Parathyroid adenoma (tissue), 2 donors: ENCODE measurements at regions not wholly inside any gene's neighbourhood (a gene's known extent, or its start where the extent isn't known, plus 50 kb on each side); places are given as distances from the start of the nearest gene placed in this dataset.

Experiments
- H2AFZ ChIP-seq: fragments of 300-600 bp; sonication (generic); one replicate; pipeline ENCODE4 v1.7.0; 2017; ENCODE audit warnings: antibody characterized with exemption, mild to moderate bottlenecking
- H3K27ac ChIP-seq: fragments of 300-600 bp; sonication (generic); one replicate; pipeline ENCODE4 v1.7.0; 2017
- H3K27me3 ChIP-seq: fragments of 300-600 bp; sonication (generic); one replicate; pipeline ENCODE4 v1.7.0; 2017; ENCODE audit warnings: low read length; ENCODE audit not compliant: control insufficient read depth, insufficient read depth
- H3K36me3 ChIP-seq: fragments of 300-600 bp; sonication (generic); one replicate; pipeline ENCODE4 v1.7.0; 2017; ENCODE audit warnings: low read length; ENCODE audit not compliant: control insufficient read depth, insufficient read depth
- H3K4me1 ChIP-seq: fragments of 300-600 bp; sonication (generic); one replicate; pipeline ENCODE4 v1.7.0; 2017; ENCODE audit warnings: control low read depth
- H3K4me2 ChIP-seq: fragments of 300-600 bp; sonication (generic); one replicate; pipeline ENCODE4 v1.7.0; 2017; ENCODE audit warnings: low read length
- H3K4me3 ChIP-seq: fragments of 300-600 bp; sonication (generic); one replicate; pipeline ENCODE4 v1.7.0; 2017; ENCODE audit warnings: low read depth, low read length
- H3K79me2 ChIP-seq: fragments of 300-600 bp; sonication (generic); one replicate; pipeline ENCODE4 v1.7.0; 2017; ENCODE audit warnings: control low read depth
- H3K9ac ChIP-seq: fragments of 300-600 bp; sonication (generic); one replicate; pipeline ENCODE4 v1.7.0; 2017; ENCODE audit warnings: mild to moderate bottlenecking
- H3K9me3 ChIP-seq: fragments of 300-600 bp; sonication (generic); one replicate; pipeline ENCODE4 v1.7.0; 2017; ENCODE audit warnings: low read length; ENCODE audit not compliant: control insufficient read depth
- CTCF ChIP-seq: fragments of 300-600 bp; sonication (generic); IDR thresholded peaks from one replicate; pipeline ENCODE4 v1.7.0; 2017; ENCODE audit warnings: antibody characterized with exemption, mild to moderate bottlenecking
- donor health status: primary hyperparathyroidism.

- TF ChIP-seq CTCF, result no peak
- no peaks in the 10 kb centered on the region for H3K4me1 ChIP-seq
- no peak overlapping the region for H3K9ac ChIP-seq
- no peaks in the 10 kb centered on the region for H3K27me3 ChIP-seq
- H3K4me3 ChIP-seq, result no peak overlapping the region
- H3K36me3 ChIP-seq, result no peaks in the 10 kb centered on the region
- no peak overlapping the region for H3K27ac ChIP-seq
- no peak overlapping the region for H2AFZ ChIP-seq
- H3K4me2 ChIP-seq, result no peak overlapping the region
- H3K9me3 ChIP-seq, result no peaks in the 10 kb centered on the region
- H3K79me2 ChIP-seq, result no peaks in the 10 kb centered on the region
Observed at GRCh38 chr10:104563051-104563450, 78.0 kb upstream of the SORCS3 start.

- no peak overlapping the region for H2AFZ ChIP-seq
- H3K4me2 ChIP-seq, result no peak overlapping the region
- H3K9me3 ChIP-seq, result no peaks in the 10 kb centered on the region
- H3K4me1 ChIP-seq, result no peaks in the 10 kb centered on the region
- no peaks in the 10 kb centered on the region for H3K79me2 ChIP-seq
- H3K4me3 ChIP-seq, result no peak overlapping the region
- no peak overlapping the region for H3K27ac ChIP-seq
- no peak overlapping the region for H3K9ac ChIP-seq
- no peaks in the 10 kb centered on the region for H3K36me3 ChIP-seq
- H3K27me3 ChIP-seq, result no peaks in the 10 kb centered on the region
- no peak for TF ChIP-seq CTCF
Observed at GRCh38 chr10:104563548-104563947, 77.5 kb upstream of the SORCS3 start.

- Histone ChIP-seq H2AFZ (no peak overlapping the region), H3K4me3 (no peak overlapping the region), H3K36me3 (no peaks in the 10 kb centered on the region), H3K79me2 (no peaks in the 10 kb centered on the region), H3K9me3 (no peaks in the 10 kb centered on the region), H3K4me2 (no peak overlapping the region), H3K9ac (no peak overlapping the region), H3K27ac (no peak overlapping the region), H3K4me1 (no peaks in the 10 kb centered on the region), H3K27me3 (no peaks in the 10 kb centered on the region)
- no peak for TF ChIP-seq CTCF
Observed at GRCh38 chr10:104574427-104574826, 66.7 kb upstream of the SORCS3 start.

GRCh38 chr10:104574838-104575237, 66.3 kb upstream of the SORCS3 start:
- Histone ChIP-seq H3K27me3 (no peaks in the 10 kb centered on the region), H3K27ac (no peak overlapping the region), H3K4me1 (no peaks in the 10 kb centered on the region), H3K4me2 (no peak overlapping the region), H3K9ac (no peak overlapping the region), H3K79me2 (no peaks in the 10 kb centered on the region), H3K36me3 (no peaks in the 10 kb centered on the region), H2AFZ (no peak overlapping the region), H3K4me3 (no peak overlapping the region), H3K9me3 (no peaks in the 10 kb centered on the region)
- TF ChIP-seq CTCF, result no peak

- H3K27me3 ChIP-seq, result no peaks in the 10 kb centered on the region
- no peaks in the 10 kb centered on the region for H3K4me1 ChIP-seq
- TF ChIP-seq CTCF, result no peak
- no peaks in the 10 kb centered on the region for H3K9me3 ChIP-seq
- H3K4me3 ChIP-seq, result no peak overlapping the region
- H3K9ac ChIP-seq, result no peak overlapping the region
- no peak overlapping the region for H3K4me2 ChIP-seq
- H2AFZ ChIP-seq, result no peak overlapping the region
- H3K79me2 ChIP-seq, result no peaks in the 10 kb centered on the region
- no peak overlapping the region for H3K27ac ChIP-seq
- H3K36me3 ChIP-seq, result no peaks in the 10 kb centered on the region
Observed at GRCh38 chr10:104576611-104577010, 64.5 kb upstream of the SORCS3 start.
